K562 (cell line): ENCODE measurements at regions not wholly inside any gene's neighbourhood (a gene's known extent, or its start where the extent isn't known, plus 50 kb on each side); places are given as distances from the start of the nearest gene placed in this dataset.

Source experiments
- ATAC-seq: fragments of 200-7000 bp; cut with Tn5 transposase; 3 replicates; pipeline ENCODE4 v1.9.1; 2020; ENCODE audit warnings: moderate library complexity
- BruUV-seq: library from RNA; stranded (reverse); fragments of 400-500 nt; replicated peaks from 2 replicates; lab custom pipeline; 2021; lab: Mats Ljungman, UMichigan
- CTCF ChIA-PET: fragments of 300-600 bp; formaldehyde crosslinking; extraction: SDS; loops from one replicate; lab custom pipeline; 2021; ENCODE audit warnings: low intra/inter-chr PET ratio; lab: Yijun Ruan, JAX
- POLR2A ChIA-PET: fragments of 300-600, 350-650 bp; sonication (Branson Sonifier 250); formaldehyde crosslinking; extraction: SDS; loops from one replicate; lab custom pipeline; 2021; ENCODE audit warnings: antibody characterized with exemption, inconsistent platforms; lab: Yijun Ruan, JAX
- DNase-seq, 4 experiments: peaks; one replicate each; pipeline versions ENCODE4 v3.0.0 to v3.0.0-alpha.2; 2011 to 2018; ENCODE audit warnings: low spot score in 3 of 4, mixed read lengths in 3 of 4; ENCODE audit errors: extremely low read depth in 1 of 4
- FAIRE-seq: peaks from 2 replicates; lab custom pipeline; 2011; peaks lifted over from hg19 to GRCh38; lab: Jason Lieb, UNC
- H2AFZ ChIP-seq: 2 replicates; pipeline ENCODE4 v1.6.0; 2011; ENCODE audit warnings: low read depth, low read length, control low read depth, inconsistent platforms
- H3K27ac ChIP-seq: fragments of 200-600 bp; 3 replicates; pipeline ENCODE4 v1.8.0; 2011; ENCODE audit warnings: low read depth, mild to moderate bottlenecking, control low read depth, inconsistent platforms, low read length, moderate library complexity, mixed read lengths; ENCODE audit errors: extremely low read depth
- H3K27me3 ChIP-seq, 2 experiments: fragments of 300-600 bp in 1 of 2; 2 replicates in 1 of 2; 3 replicates in 1 of 2; pipeline versions ENCODE4 v1.6.0 to v1.8.0; 2011; ENCODE audit warnings: inconsistent platforms in 2 of 2, low read length in 2 of 2, mild to moderate bottlenecking in 1 of 2, mixed read lengths in 1 of 2, moderate library complexity in 1 of 2; ENCODE audit not compliant: control insufficient read depth in 2 of 2, insufficient read depth in 2 of 2
- H3K36me3 ChIP-seq: fragments of 300-600 bp; 3 replicates; pipeline ENCODE4 v1.8.0; 2011; ENCODE audit warnings: mild to moderate bottlenecking, low read length, inconsistent platforms; ENCODE audit not compliant: control insufficient read depth, insufficient read depth
- H3K4me1 ChIP-seq, 2 experiments: fragments of 200-600 bp in 1 of 2; replicated peaks in 1 of 2; 2 replicates in 1 of 2; 3 replicates in 1 of 2; pipeline versions ENCODE4 v1.5.1 to v1.8.0; 2011; ENCODE audit warnings: inconsistent platforms in 2 of 2, low read length in 2 of 2, mild to moderate bottlenecking in 1 of 2, mixed read lengths in 1 of 2, moderate library complexity in 1 of 2; ENCODE audit not compliant: control insufficient read depth in 2 of 2, insufficient read depth in 2 of 2
- H3K4me2 ChIP-seq: 2 replicates; pipeline ENCODE4 v1.6.1; 2011; ENCODE audit warnings: low read length, control low read depth, inconsistent platforms, mixed read lengths; ENCODE audit not compliant: insufficient read depth
- H3K4me3 ChIP-seq: fragments of 200-600 bp; sonication (generic), shearing (Covaris generic); 2 replicates; pipeline ENCODE4 v1.5.1; 2016; ENCODE audit warnings: control low read depth, inconsistent platforms
- H3K79me2 ChIP-seq: fragments of 200-600 bp; 3 replicates; pipeline ENCODE4 v1.8.0; 2011; ENCODE audit warnings: low read length, inconsistent platforms; ENCODE audit not compliant: control insufficient read depth, insufficient read depth
- H3K9ac ChIP-seq, 2 experiments: 2 replicates each; pipeline versions ENCODE4 v1.6.0 to v1.6.1; 2011; ENCODE audit warnings: low read depth in 2 of 2, low read length in 2 of 2, control low read depth in 1 of 2, inconsistent platforms in 1 of 2, mild to moderate bottlenecking in 1 of 2, mixed read lengths in 1 of 2; ENCODE audit not compliant: insufficient read depth in 1 of 2
- H3K9me1 ChIP-seq: one replicate; pipeline ENCODE4 v1.6.0; 2011; ENCODE audit warnings: inconsistent platforms, mild to moderate bottlenecking, low read length, moderate library complexity; ENCODE audit not compliant: control insufficient read depth, insufficient read depth
- H3K9me3 ChIP-seq: replicated peaks from 2 replicates; pipeline ENCODE4 v1.5.1; 2011; ENCODE audit warnings: low read depth, low read length, inconsistent platforms; ENCODE audit not compliant: control insufficient read depth, insufficient read depth
- H4K20me1 ChIP-seq: replicated peaks from 2 replicates; pipeline ENCODE4 v1.6.1; 2011; ENCODE audit warnings: low read length, inconsistent platforms, mixed read lengths; ENCODE audit not compliant: control insufficient read depth, insufficient read depth
- ADNP ChIP-seq: fragments of 200-800 bp; sonication (Bioruptor generic); IDR thresholded peaks from 2 replicates; pipeline ENCODE4 v1.6.1; 2016; ENCODE audit warnings: missing genetic modification characterization, missing compliant biosample characterization
- CXXC5 ChIP-seq: fragments of 250-450 bp; sonication (Bioruptor Pico); IDR thresholded peaks from 2 replicates; pipeline ENCODE4 v1.8.0; 2022; ENCODE audit warnings: inconsistent platforms, mild to moderate bottlenecking, moderate library complexity
- DACH1 ChIP-seq: fragments of 450-650 bp; IDR thresholded peaks from 2 replicates; pipeline ENCODE4 v1.6.1; 2018; ENCODE audit not compliant: partially characterized antibody
- ELF4 ChIP-seq: fragments of 450-650 bp; formaldehyde crosslinking; IDR thresholded peaks from 2 replicates; pipeline ENCODE4 v1.4.0; 2022; ENCODE audit warnings: missing genetic modification characterization
- GTF3C2 ChIP-seq: IDR thresholded peaks from 3 replicates; pipeline ENCODE4 v1.6.1; 2011; ENCODE audit warnings: borderline replicate concordance, mild to moderate bottlenecking, moderate library complexity; ENCODE audit not compliant: insufficient read length; ENCODE audit errors: extremely low read depth
- KDM5B ChIP-seq: fragments of 200-600 bp; sonication (generic); IDR thresholded peaks from 2 replicates; pipeline ENCODE4 v1.6.1; 2012; ENCODE audit warnings: low read depth, mild to moderate bottlenecking, moderate library complexity, low read length, control low read depth, inconsistent platforms; ENCODE audit not compliant: insufficient replicate concordance
- MTA1 ChIP-seq: fragments of 450-650 bp; IDR thresholded peaks from 2 replicates; pipeline ENCODE4 v1.6.1; 2017; ENCODE audit warnings: borderline replicate concordance
- U2AF1 ChIP-seq: fragments of 200-400 bp; formaldehyde crosslinking; optimal IDR thresholded peaks from 2 replicates; pipeline ENCODE3; 2017; ENCODE audit warnings: mild to moderate bottlenecking, low read depth, low read length, moderate library complexity
- USF1 ChIP-seq: sonication (generic); formaldehyde crosslinking; IDR thresholded peaks from 2 replicates; pipeline ENCODE4 v1.9.0; 2022; ENCODE audit warnings: mild to moderate bottlenecking, missing genetic modification reagents
- ZHX1 ChIP-seq: fragments of 150-350 bp; conservative IDR thresholded peaks from 2 replicates; pipeline ENCODE4 v1.6.1; 2014; ENCODE audit warnings: low read length
- ZNF121 ChIP-seq: sonication (generic); formaldehyde crosslinking; conservative IDR thresholded peaks from 2 replicates; pipeline ENCODE4 v1.8.0; 2022; ENCODE audit warnings: missing genetic modification reagents
- ZNF175 ChIP-seq: fragments of 200-800 bp; sonication (Bioruptor generic); IDR thresholded peaks from 2 replicates; pipeline ENCODE4 v1.6.1; 2016; ENCODE audit warnings: low read depth, mild to moderate bottlenecking, missing genetic modification characterization, missing compliant biosample characterization
- ZNF696 ChIP-seq: fragments of 250-450 bp; sonication (Bioruptor Pico); conservative IDR thresholded peaks from 2 replicates; pipeline ENCODE4 v1.4.0; 2020; ENCODE audit warnings: mild to moderate bottlenecking, moderate library complexity
- WGBS: fragments of 100-300 bp; shearing (Covaris generic); methylation state at CpG from one replicate; pipeline ENCODE4 v1.1.6; 2016; ENCODE audit warnings: low coverage, mixed read lengths; ENCODE audit not compliant: insufficient coverage; ENCODE audit errors: missing lambda C conversion rate; 5-methylcytosine and 5-hydroxymethylcytosine counted together
- in situ Hi-C: fragments of 300-500 bp; cut with MboI; formaldehyde crosslinking; loops from 4 replicates; pipeline ENCODE4 v1.15.0; 2018; ENCODE audit warnings: inconsistent platforms, mixed read lengths
- intact Hi-C: fragments of 100-400 bp; cut with micrococcal nuclease; formaldehyde crosslinking; loops from 2 replicates; pipeline ENCODE4 v1.14.2; 2022

GRCh38 chr4:126758493-126758892 is 874.3 kb upstream of the INTU start:
- Histone ChIP-seq H4K20me1 (no peaks in the 10 kb centered on the region), H2AFZ (no peak overlapping the region), H3K27ac (no peak overlapping the region), H3K9ac (no peak overlapping the region; a peak in 1 of 4 replicates), H3K4me1 (peaks cover 0 to 16% of the 10 kb centered on the region in 2 experiments; a peak in 2 of 5 replicates), H3K9me3 (no peaks in the 10 kb centered on the region; the same call in 1 of the 2 replicates), H3K27me3 (no peaks in the 10 kb centered on the region), H3K4me2 (no peak overlapping the region), H3K4me3 (no peak overlapping the region), H3K79me2 (peaks cover 17% of the 10 kb centered on the region), H3K9me1 (no peaks in the 10 kb centered on the region), H3K36me3 (peaks cover 16% of the 10 kb centered on the region)
- 60% methylated on average over 2 of the region's 2 CpGs for WGBS
- peak; percentile 40; the same call in 2 of the 3 replicates for ATAC-seq
- BruUV-seq: no TSS peak
- DNase-seq: no peak
- in situ Hi-C loops: no loop called here
- TF ChIP-seq KDM5B: no peak
- TF ChIP-seq ZNF121 (CRISPR knock-in tag): no peak
- no peak for TF ChIP-seq MTA1
- no peak for TF ChIP-seq ADNP (tag)
- TF ChIP-seq CXXC5 (CRISPR knock-in tag): no peak
- TF ChIP-seq U2AF1: no peak
- no peak for TF ChIP-seq ZNF696
- TF ChIP-seq ZNF175 (CRISPR knock-in tag): no peak
- no peak for TF ChIP-seq GTF3C2
- TF ChIP-seq USF1 (CRISPR knock-in tag): no peak
- no peak for TF ChIP-seq ZHX1
- no peak for TF ChIP-seq ELF4
- TF ChIP-seq DACH1: no peak
- intact Hi-C loops: no loop called here
- ChIA-PET POLR2A (no interaction called here), CTCF (no interaction called here)
- no peak for FAIRE-seq
